ENCODE measurements at regions not wholly inside any gene's neighbourhood (a gene's known extent, or its start where the extent isn't known, plus 50 kb on each side); places are given as distances from the start of the nearest gene placed in this dataset.
"Not testable (repeated sequence)": the region's sequence is repeated elsewhere in the genome, so short reads cannot be mapped to it uniquely, and the experiment has no call there.

DNA sequence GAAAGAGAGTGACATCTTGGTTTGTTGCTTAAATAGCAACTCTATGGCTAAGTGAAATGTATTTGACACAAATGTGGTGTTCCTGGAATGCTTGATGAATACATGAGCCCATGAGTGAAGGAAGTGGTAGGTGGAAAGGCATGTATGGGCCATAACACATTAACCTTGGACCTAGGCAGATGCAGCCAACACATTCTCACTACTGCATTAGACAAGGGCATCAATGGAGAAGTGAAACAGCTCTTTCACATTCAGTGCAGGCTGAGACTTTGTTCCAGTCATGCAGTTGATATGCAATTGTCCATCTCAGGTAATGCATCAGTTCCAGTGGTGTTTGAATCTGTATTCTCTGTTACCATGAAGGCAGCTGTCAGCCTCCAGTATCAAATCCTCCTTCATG is 133.6 kb downstream of the HS3ST3B1 start:
- TF ChIP-seq POLR2A (IDR thresholded peaks at IDR 0.05): no peak
- TF ChIP-seq, protein P1, sequence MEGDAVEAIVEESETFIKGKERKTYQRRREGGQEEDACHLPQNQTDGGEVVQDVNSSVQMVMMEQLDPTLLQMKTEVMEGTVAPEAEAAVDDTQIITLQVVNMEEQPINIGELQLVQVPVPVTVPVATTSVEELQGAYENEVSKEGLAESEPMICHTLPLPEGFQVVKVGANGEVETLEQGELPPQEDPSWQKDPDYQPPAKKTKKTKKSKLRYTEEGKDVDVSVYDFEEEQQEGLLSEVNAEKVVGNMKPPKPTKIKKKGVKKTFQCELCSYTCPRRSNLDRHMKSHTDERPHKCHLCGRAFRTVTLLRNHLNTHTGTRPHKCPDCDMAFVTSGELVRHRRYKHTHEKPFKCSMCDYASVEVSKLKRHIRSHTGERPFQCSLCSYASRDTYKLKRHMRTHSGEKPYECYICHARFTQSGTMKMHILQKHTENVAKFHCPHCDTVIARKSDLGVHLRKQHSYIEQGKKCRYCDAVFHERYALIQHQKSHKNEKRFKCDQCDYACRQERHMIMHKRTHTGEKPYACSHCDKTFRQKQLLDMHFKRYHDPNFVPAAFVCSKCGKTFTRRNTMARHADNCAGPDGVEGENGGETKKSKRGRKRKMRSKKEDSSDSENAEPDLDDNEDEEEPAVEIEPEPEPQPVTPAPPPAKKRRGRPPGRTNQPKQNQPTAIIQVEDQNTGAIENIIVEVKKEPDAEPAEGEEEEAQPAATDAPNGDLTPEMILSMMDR (IDR thresholded peaks at IDR 0.05): no peak
- Histone ChIP-seq H3K27ac (no peak overlapping the region), H3K9me3 (no peaks in the 10 kb centered on the region), H3K4me3 (replicated peaks in 1 of 3) (no peak overlapping the region), H3K27me3 (no peaks in the 10 kb centered on the region), H3K36me3 (no peaks in the 10 kb centered on the region), H3K4me1 (no peaks in the 10 kb centered on the region)
- intact Hi-C loops (cut with DNase I): no loop called here
- no peak for DNase-seq

DNA sequence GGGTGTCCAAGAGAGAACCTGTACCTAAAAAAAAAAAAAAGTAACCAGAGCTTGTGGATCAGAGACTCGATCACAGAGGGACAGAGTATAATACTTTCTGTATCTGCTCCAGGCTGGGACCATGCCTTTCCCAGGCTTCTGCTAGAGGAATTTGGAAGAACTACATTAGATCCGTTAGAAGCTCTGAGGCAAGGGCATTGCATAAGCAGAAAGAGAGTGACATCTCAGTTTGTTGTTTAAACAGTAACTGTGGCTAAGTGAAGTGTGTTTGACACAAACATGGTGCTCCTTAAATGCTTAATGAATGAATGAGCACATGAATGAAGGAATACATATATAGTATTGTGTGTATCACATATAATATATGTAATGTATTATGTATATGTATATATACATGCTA is 131.2 kb downstream of the HS3ST3B1 start:
- intact Hi-C loops (cut with DNase I): no loop called here
- 67 to 85% methylated on average over 2 of the region's 2 CpGs for WGBS, 2 donors

DNA sequence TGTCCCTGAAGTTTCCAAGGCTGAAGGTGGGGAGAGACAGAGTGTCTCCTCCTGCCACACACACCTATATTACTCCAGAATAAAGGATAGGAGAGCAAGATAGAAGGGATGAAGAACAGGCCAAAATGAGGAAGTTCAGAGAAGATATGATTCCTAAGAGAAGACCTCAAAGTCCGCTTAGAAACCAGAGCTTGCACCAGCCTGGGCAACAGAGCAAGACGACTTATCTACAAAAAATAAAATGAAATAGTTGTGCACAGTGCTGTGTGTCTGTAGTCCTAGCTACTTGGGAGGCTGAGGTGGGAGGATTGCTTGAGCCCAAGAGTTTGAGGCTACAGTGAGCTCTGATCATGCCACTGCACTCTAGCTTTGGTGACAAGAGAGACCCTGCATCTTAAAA is 128.2 kb downstream of the HS3ST3B1 start:
- no peak for DNase-seq
- Histone ChIP-seq H3K27ac (no peak overlapping the region), H3K4me1 (no peaks in the 10 kb centered on the region), H3K27me3 (no peaks in the 10 kb centered on the region), H3K36me3 (no peaks in the 10 kb centered on the region), H3K9me3 (no peaks in the 10 kb centered on the region), H3K4me3 (replicated peaks in 1 of 3) (no peak overlapping the region)
- TF ChIP-seq, protein P1 (IDR thresholded peaks at IDR 0.05): no peak
- no peak for TF ChIP-seq POLR2A (IDR thresholded peaks at IDR 0.05)
- intact Hi-C loops (cut with DNase I): no loop called here
- WGBS, 2 donors: 82 to 92% methylated on average over 2 of the region's 2 CpGs

More for the DNA sequence above, 131.2 kb downstream of the HS3ST3B1 start:
- H3K4me3 ChIP-seq (replicated peaks in 1 of 3): no peak overlapping the region
- H3K36me3 ChIP-seq: no peaks in the 10 kb centered on the region
- no peak for DNase-seq
- H3K27ac ChIP-seq: no peak overlapping the region
- H3K27me3 ChIP-seq: no peaks in the 10 kb centered on the region
- H3K4me1 ChIP-seq: no peaks in the 10 kb centered on the region
- TF ChIP-seq, protein P1 (IDR thresholded peaks at IDR 0.05): no peak
- TF ChIP-seq POLR2A (IDR thresholded peaks at IDR 0.05): no peak
- H3K9me3 ChIP-seq: no peaks in the 10 kb centered on the region

DNA sequence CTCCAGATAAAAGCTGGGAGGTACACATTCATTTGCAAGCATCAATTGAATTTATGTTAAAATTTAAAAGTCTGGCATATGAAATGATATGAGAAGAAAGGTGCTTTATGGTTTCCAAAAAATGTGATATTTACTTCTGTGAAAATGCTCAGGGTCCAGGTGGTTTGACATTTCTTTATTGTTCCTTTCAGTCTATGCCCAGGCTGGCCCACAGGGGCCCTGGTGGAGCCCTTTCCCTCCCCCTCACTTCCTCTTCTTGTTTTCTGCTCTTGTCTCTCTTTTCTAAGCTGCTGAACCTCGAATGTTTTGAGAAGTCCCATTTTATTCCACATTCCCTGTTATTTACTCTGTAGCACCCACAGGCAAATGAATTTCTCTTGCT is 127.8 kb downstream of the HS3ST3B1 start:
- TF ChIP-seq, protein P1 (IDR thresholded peaks at IDR 0.05): no peak
- no peak for TF ChIP-seq POLR2A (IDR thresholded peaks at IDR 0.05)
- Histone ChIP-seq H3K27ac (no peak overlapping the region), H3K4me3 (replicated peaks in 1 of 3) (no peak overlapping the region), H3K36me3 (no peaks in the 10 kb centered on the region), H3K9me3 (no peaks in the 10 kb centered on the region), H3K27me3 (no peaks in the 10 kb centered on the region), H3K4me1 (no peaks in the 10 kb centered on the region)
- no peak for DNase-seq
- WGBS, 2 donors: 0 to 2% methylated on average over 1 of the region's 1 CpG
- intact Hi-C loops (cut with DNase I): no loop called here

DNA sequence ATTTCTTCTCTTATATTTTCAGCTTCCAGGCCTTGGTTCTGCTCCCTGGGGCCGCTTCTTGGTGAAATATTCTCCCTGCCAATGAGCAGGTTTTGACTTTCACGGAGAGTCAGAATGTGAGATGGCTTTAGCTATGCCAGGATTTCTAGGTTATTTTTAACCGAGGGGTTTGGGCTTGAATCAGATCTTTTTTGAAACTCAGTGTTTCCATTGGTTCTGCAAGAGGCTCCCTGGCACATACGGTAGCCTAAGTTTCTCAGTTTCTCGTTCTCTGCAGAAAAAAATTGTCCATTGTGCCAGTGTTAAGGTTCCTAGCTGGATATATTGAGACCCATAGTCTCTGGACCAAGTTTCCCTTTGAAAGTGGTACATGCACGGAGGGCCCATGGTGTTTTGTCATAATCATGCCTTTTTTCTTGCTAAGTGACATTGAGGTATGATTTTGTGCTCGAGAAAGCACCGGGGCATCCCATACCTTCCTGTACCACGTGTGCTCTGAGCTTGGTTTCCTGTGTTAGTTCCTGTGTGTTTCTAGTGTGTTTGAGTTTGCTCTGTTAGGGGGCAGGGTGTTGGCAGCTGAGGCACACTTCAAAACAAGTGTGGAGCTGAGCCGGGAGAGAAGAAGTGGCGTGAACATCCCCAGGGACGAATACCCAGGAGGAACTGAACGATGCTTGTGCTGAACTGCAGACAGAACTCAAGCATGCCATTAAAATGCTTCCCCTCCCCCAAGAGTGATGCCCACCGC is 127.2 kb downstream of the HS3ST3B1 start:
- 23 to 29% methylated on average over 14 of the region's 14 CpGs for WGBS, 2 donors
- intact Hi-C loops (cut with DNase I): no loop called here
- no peak for TF ChIP-seq POLR2A (IDR thresholded peaks at IDR 0.05)
- TF ChIP-seq, protein P1 (IDR thresholded peaks at IDR 0.05): no peak
- Histone ChIP-seq H3K27ac (no peak overlapping the region), H3K27me3 (no peaks in the 10 kb centered on the region), H3K4me3 (replicated peaks in 1 of 3) (no peak overlapping the region), H3K4me1 (no peaks in the 10 kb centered on the region), H3K36me3 (no peaks in the 10 kb centered on the region), H3K9me3 (no peaks in the 10 kb centered on the region)
- DNase-seq: peak; percentile 39 to 49

DNA sequence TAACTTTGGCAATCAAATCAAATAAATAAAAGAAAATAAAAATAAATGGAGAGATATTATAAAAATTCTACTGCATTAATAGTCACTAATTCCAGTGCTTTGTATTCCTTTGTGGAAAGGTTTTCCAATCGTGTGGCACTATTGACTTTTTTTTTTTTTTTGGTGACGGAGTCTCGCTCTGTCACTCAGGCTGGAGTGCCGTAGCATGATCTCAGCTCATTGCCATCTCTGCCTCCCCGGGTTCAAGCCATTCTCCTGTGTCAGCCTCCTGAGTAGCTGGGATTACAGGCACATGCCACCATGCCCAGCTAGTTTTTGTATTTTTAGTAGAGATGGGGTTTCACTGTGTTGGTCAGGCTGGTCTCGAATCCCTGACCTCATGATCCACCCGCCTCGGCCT is 122.3 kb downstream of the HS3ST3B1 start:
- WGBS, 2 donors: 83 to 84% methylated on average over 5 to 8 of the region's 8 CpGs

More for the DNA sequence above, 122.3 kb downstream of the HS3ST3B1 start:
- H3K36me3 ChIP-seq; DNase-seq; H3K4me1 ChIP-seq; intact Hi-C loops (cut with DNase I); H3K27ac ChIP-seq; H3K4me3 ChIP-seq (replicated peaks in 1 of 3); H3K27me3 ChIP-seq; H3K9me3 ChIP-seq: not testable (repeated sequence)
